ENCODE measurements at regions not wholly inside any gene's neighbourhood (a gene's known extent, or its start where the extent isn't known, plus 50 kb on each side); places are given as distances from the start of the nearest gene placed in this dataset.

- peak in 3 of 4 donors; percentile 4 to 20 (median 18) for ATAC-seq
- no peak for FAIRE-seq
- no peaks in the 10 kb centered on the region for H3K36me3 ChIP-seq
- no peaks in the 10 kb centered on the region for H3K27me3 ChIP-seq
- no peak for TF ChIP-seq CTCF (IDR thresholded peaks at IDR 0.05)
- no peak overlapping the region for H3K27ac ChIP-seq
- H3K4me1 ChIP-seq, result peaks cover 15 to 24% (median 23%) of the 10 kb centered on the region in 3 donors
- DNase-seq, result peak in 2 of 6 donors; percentile 37 to 45
- intact Hi-C loops (cut with DNase I), result no loop called here
- no peaks in the 10 kb centered on the region for H3K9me3 ChIP-seq
- H3K4me3 ChIP-seq, result no peak overlapping the region
- WGBS, 2 donors, result 35 to 76% methylated on average over 27 of the region's 27 CpGs
Measured at GRCh38 chr16:85445064-85445778, 167.9 kb upstream of the GSE1 start.

- WGBS, 2 donors, result 52 to 53% methylated on average over 14 of the region's 14 CpGs
- no peaks in the 10 kb centered on the region for H3K9me3 ChIP-seq
- H3K27ac ChIP-seq, result no peak overlapping the region
- no peak for TF ChIP-seq CTCF (IDR thresholded peaks at IDR 0.05)
- H3K4me3 ChIP-seq, result no peak overlapping the region
- peak in 2 of 4 donors; percentile 5 to 12 for ATAC-seq
- no peaks in the 10 kb centered on the region for H3K27me3 ChIP-seq
- intact Hi-C loops (cut with DNase I), result no loop called here
- peak in 3 of 6 donors; percentile 38 to 73 (median 49) for DNase-seq
- no peaks in the 10 kb centered on the region for H3K36me3 ChIP-seq
- H3K4me1 ChIP-seq, result peaks cover 15 to 24% (median 23%) of the 10 kb centered on the region in 3 donors
- no peak for FAIRE-seq
Measured at GRCh38 chr16:85445779-85446222, 167.3 kb upstream of the GSE1 start.

GRCh38 chr16:85446951-85447692 is 166.0 kb upstream of the GSE1 start:
- intact Hi-C loops (cut with DNase I), result no loop called here
- FAIRE-seq, result no peak
- Histone ChIP-seq H3K36me3 (no peaks in the 10 kb centered on the region), H3K27ac (peak overlapping the region in 1 of 4 donors; percentile 89), H3K4me1 (peaks cover 15 to 24% (median 23%) of the 10 kb centered on the region in 3 donors), H3K9me3 (no peaks in the 10 kb centered on the region), H3K4me3 (no peak overlapping the region), H3K27me3 (no peaks in the 10 kb centered on the region)
- 68 to 69% methylated on average over 19 of the region's 19 CpGs for WGBS, 2 donors
- DNase-seq, result peak in 3 of 6 donors; percentile 41 to 80 (median 51)
- ATAC-seq, result peak in 3 of 4 donors; percentile 18 to 41 (median 39)
- TF ChIP-seq CTCF (IDR thresholded peaks at IDR 0.05), result no peak

GRCh38 chr16:85447693-85448313 is 165.3 kb upstream of the GSE1 start:
- DNase-seq, result peak in 1 of 6 donors; percentile 27
- H3K9me3 ChIP-seq, result no peaks in the 10 kb centered on the region
- H3K4me1 ChIP-seq, result peaks cover 15 to 24% (median 23%) of the 10 kb centered on the region in 3 donors
- H3K36me3 ChIP-seq, result no peaks in the 10 kb centered on the region
- FAIRE-seq, result no peak
- peak overlapping the region in 2 of 4 donors; percentile 68 to 89 for H3K27ac ChIP-seq
- no peak for ATAC-seq
- no peak for TF ChIP-seq CTCF (IDR thresholded peaks at IDR 0.05)
- WGBS, 2 donors, result 85 to 86% methylated on average over 11 of the region's 11 CpGs
- no peak overlapping the region for H3K4me3 ChIP-seq
- H3K27me3 ChIP-seq, result no peaks in the 10 kb centered on the region
- intact Hi-C loops (cut with DNase I), result no loop called here

Data from pancreas (tissue), 10 donors.